ENCODE measurements at regions not wholly inside any gene's neighbourhood (a gene's known extent, or its start where the extent isn't known, plus 50 kb on each side); places are given as distances from the start of the nearest gene placed in this dataset.
"Not testable (repeated sequence)": the region's sequence is repeated elsewhere in the genome, so short reads cannot be mapped to it uniquely, and the experiment has no call there.

GRCh38 chr9:65383646-65384045 lies 98.6 kb upstream of the FOXD4L5 start:
- not testable (repeated sequence) for H3K27me3 Mint-ChIP-seq; H3K27ac Mint-ChIP-seq; H3K4me3 Mint-ChIP-seq; H3K4me1 Mint-ChIP-seq (ENCODE audit: low read depth)
- Mint-ChIP-seq H3K9me3 (peaks cover 14% of the 10 kb centered on the region), H3K36me3 (ENCODE audit: low read depth) (peaks cover 11% of the 10 kb centered on the region)

- not testable (repeated sequence) for H3K27ac Mint-ChIP-seq; H3K4me1 Mint-ChIP-seq (ENCODE audit: low read depth); H3K4me3 Mint-ChIP-seq; H3K27me3 Mint-ChIP-seq
- Mint-ChIP-seq H3K9me3 (peaks cover 14% of the 10 kb centered on the region), H3K36me3 (ENCODE audit: low read depth) (peaks cover 11% of the 10 kb centered on the region)
Observed at GRCh38 chr9:65382701-65383318, 97.8 kb upstream of the FOXD4L5 start.
